Upper lobe of right lung (tissue), 1 donor: ENCODE measurements at regions not wholly inside any gene's neighbourhood (a gene's known extent, or its start where the extent isn't known, plus 50 kb on each side); places are given as distances from the start of the nearest gene placed in this dataset.

Experiments used
- ATAC-seq: fragments of 200-7000 bp; cut with Tn5 transposase; one replicate; pipeline ENCODE4 v1.9.1; 2020; ENCODE audit warnings: mild to moderate bottlenecking, moderate library complexity
- DNase-seq: peaks from one replicate; pipeline ENCODE4 v3.0.0-alpha.2; 2020
- H3K27ac ChIP-seq: fragments of 200-600 bp; one replicate; pipeline ENCODE4 v1.8.0; 2022
- H3K27me3 ChIP-seq: fragments of 200-600 bp; one replicate; pipeline ENCODE4 v1.8.0; 2022; ENCODE audit warnings: mild to moderate bottlenecking
- H3K36me3 ChIP-seq: fragments of 200-600 bp; one replicate; pipeline ENCODE4 v1.8.0; 2022
- H3K4me1 ChIP-seq: fragments of 200-600 bp; one replicate; pipeline ENCODE4 v1.8.0; 2022
- H3K4me3 ChIP-seq: fragments of 200-600 bp; one replicate; pipeline ENCODE4 v1.8.0; 2022; ENCODE audit warnings: mild to moderate bottlenecking
- H3K9me3 ChIP-seq: fragments of 200-600 bp; one replicate; pipeline ENCODE4 v1.8.0; 2022
- CTCF ChIP-seq: fragments of 200-600 bp; IDR thresholded peaks from one replicate; pipeline ENCODE4 v1.8.0; 2022; ENCODE audit warnings: antibody characterized with exemption
- intact Hi-C: fragments of 100-400 bp; cut with DNase I; formaldehyde crosslinking; loops from one replicate; pipeline ENCODE4 v1.11.0; 2022
- donor health status: DM: no; HTN: yes; CAD: no; lungs with severe emphysema.

GRCh38 chr6:56297022-56297989 is 49.9 kb upstream of the COL21A1 start:
- H3K36me3 ChIP-seq = no peaks in the 10 kb centered on the region
- H3K4me3 ChIP-seq = no peak overlapping the region
- H3K9me3 ChIP-seq = no peaks in the 10 kb centered on the region
- no peak for DNase-seq
- H3K27me3 ChIP-seq = no peaks in the 10 kb centered on the region
- H3K4me1 ChIP-seq = no peaks in the 10 kb centered on the region
- no peak for TF ChIP-seq CTCF
- intact Hi-C loops = no loop called here
- ATAC-seq = peak; percentile 29
- H3K27ac ChIP-seq = no peak overlapping the region
